GM10266 (cell line): ENCODE measurements at regions not wholly inside any gene's neighbourhood (a gene's known extent, or its start where the extent isn't known, plus 50 kb on each side); places are given as distances from the start of the nearest gene placed in this dataset.

ENCODE experiments used
- DNase-seq: peaks from one replicate; pipeline ENCODE4 v3.0.0; 2012; ENCODE audit errors: extremely low spot score
- TF ChIP-seq, protein P1 (sequence below): IDR thresholded peaks from 2 replicates; pipeline ENCODE4 v1.5.1; 2012; ENCODE audit warnings: mild to moderate bottlenecking, low read depth; ENCODE audit not compliant: control insufficient read depth, insufficient read depth; ENCODE audit errors: missing control alignments

DNA sequence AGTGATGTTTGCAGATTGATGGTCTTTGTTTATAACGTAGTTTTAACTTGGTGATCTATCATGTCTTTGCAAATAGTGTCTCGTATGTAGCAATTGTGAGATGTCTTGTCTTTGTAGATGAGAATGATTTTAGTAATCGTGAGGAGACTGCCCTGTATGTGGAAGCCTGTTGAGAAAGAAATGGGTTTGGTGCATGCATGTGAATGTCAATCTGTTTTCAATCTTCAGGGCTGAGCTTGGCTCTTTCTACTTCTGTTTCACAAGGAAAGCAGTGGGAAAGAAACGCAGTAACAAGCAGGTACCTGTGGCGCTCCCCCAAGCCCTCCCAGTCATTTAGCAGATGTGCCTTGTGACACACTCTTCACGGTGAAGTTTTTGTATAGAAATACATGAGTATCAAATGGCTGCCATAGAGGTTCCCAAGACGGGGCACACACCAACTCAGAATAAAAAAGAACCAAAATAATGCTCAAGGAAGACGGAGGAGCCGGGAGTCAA lies 342.8 kb upstream of the DDHD1 start:
- DNase-seq, result no peak
- TF ChIP-seq, protein P1, sequence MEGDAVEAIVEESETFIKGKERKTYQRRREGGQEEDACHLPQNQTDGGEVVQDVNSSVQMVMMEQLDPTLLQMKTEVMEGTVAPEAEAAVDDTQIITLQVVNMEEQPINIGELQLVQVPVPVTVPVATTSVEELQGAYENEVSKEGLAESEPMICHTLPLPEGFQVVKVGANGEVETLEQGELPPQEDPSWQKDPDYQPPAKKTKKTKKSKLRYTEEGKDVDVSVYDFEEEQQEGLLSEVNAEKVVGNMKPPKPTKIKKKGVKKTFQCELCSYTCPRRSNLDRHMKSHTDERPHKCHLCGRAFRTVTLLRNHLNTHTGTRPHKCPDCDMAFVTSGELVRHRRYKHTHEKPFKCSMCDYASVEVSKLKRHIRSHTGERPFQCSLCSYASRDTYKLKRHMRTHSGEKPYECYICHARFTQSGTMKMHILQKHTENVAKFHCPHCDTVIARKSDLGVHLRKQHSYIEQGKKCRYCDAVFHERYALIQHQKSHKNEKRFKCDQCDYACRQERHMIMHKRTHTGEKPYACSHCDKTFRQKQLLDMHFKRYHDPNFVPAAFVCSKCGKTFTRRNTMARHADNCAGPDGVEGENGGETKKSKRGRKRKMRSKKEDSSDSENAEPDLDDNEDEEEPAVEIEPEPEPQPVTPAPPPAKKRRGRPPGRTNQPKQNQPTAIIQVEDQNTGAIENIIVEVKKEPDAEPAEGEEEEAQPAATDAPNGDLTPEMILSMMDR, result no peak

DNA sequence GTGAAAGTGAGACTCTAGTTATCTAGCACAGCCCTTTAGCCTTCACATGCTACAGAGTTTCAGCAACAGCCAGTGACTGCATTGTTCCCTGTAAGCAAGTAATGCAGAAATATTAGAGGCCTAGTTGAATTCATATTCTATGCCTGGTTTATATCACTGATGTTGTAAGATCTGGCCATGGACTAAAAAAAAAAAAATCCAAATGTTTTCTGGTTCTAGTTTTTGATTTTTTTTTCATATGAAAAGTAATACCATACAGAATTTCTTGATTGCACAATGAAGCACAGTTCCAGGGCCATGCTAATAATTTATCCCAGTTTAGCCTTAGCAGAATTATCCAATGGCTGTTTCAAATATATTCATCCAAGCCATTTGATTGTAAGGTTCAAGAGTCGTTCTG lies 341.5 kb upstream of the DDHD1 start:
- TF ChIP-seq, protein P1, result no peak
- DNase-seq, result no peak

DNA sequence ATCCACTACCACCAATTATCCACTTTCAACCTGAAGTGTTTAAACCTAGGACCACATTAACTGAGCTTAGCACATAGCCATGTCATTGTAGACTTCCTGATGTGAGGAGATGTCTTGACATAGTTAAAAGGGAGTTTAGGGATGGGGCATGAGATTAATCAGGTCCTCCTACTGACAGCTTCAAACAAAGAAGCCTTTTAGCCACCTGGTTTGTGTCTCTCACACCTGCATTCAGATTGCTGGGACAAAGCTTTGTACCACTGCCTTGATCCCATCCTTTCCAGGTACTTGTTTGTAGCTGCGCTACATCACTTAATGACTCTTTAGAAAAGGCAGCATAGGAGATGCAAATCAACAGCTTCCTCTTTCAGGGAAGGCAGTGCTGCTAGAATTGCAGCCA lies 340.7 kb upstream of the DDHD1 start:
- no peak for DNase-seq
- TF ChIP-seq, protein P1, result no peak

DNA sequence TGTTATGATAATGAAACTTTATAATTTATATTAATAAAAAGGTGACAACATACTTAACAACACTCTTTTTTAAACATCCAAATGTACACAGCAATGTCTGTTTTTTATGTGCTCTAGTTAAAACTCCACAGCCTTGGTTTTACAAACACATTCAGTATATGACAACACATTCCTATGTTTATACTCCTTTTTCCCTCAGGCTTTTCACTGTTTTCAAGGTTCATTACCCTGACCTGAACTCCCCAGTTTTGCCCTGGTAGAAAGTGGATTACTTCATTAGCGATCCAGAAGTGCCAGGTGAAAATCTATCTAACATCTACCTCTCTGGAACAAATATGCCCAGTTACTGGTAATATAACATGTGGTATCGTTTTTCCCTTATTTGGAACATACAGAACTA lies 340.2 kb upstream of the DDHD1 start:
- no peak for DNase-seq
- TF ChIP-seq, protein P1, result no peak

DNA sequence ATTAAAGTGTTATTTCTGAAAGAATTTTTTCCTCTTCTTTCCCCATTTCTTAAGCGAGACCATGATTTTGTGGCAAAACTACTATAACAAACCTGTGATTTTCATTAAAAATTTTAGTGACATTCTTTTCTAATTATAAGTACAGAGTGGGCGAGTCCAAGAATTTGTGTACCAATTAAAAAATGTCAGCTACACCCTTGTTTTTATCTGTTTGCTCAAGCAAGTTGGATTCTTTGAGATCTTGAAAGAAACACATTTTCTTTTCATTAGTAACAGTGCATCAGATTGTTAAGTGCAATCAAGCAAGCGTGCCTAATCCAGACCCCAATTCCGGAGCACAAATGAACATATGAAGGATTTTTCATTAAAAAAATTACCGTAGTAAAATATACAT lies 338.8 kb upstream of the DDHD1 start:
- DNase-seq, result no peak
- TF ChIP-seq, protein P1, result no peak

DNA sequence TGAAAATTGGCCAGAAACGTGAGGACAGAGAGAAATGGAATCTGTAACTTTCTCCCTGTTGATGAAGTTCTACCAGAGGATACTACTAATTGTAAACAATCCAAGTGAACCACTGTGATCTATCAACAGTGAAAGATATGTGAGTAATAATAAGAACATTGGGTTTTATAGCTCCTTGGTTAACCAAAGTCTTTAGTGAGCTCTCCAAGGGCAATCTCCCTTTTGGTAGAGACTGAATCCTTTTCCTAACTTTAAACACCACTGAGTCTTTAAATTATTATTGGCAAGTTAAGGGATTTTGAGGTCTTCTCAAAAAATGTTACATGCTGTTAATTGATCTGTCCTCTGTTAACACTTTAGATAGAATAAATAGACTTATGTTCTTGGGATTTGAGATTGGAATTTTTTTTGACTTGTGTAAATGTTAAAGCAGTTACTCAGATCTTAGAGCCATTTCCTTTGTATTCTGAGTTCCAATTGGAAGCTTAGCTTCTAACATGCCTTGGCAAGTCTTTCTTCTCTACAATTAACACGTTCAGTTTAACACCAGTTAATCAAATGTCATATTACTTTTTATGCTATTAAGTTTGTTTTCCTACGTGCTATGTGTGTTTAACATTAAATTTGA lies 338.2 kb upstream of the DDHD1 start:
- DNase-seq, result no peak
- TF ChIP-seq, protein P1, result no peak

DNA sequence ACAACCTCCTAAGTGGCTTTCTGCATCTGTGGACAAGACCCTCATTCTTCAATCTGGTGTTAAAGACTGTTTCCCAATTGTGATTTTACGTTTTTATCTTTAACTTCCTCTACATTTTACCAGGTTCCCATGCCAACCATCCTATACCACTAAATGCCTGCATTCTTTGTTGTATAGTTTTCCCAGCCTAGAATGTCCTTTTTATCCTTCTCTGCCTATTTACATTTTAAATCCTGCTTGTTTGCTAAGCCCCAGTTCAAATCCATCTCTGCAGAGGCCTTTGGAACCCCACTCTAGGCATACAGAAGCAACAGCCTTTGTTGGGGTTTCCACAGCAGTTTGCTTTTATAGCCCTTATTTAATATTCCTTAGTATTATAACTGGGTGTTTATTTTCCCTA lies 325.1 kb upstream of the DDHD1 start:
- TF ChIP-seq, protein P1, result no peak
- no peak for DNase-seq
